Endothelial cell of umbilical vein (primary cell): ENCODE measurements at regions not wholly inside any gene's neighbourhood (a gene's known extent, or its start where the extent isn't known, plus 50 kb on each side); places are given as distances from the start of the nearest gene placed in this dataset.

Source experiments
- BruUV-seq: library from RNA; stranded (reverse); fragments of 400-500 nt; replicated peaks from 2 replicates; lab custom pipeline; 2021; lab: Mats Ljungman, UMichigan
- CTCF ChIA-PET: fragments of 300-600, 350-600 bp; sonication (Branson Sonifier 250); formaldehyde crosslinking; loops from one replicate; lab custom pipeline; 2021; ENCODE audit warnings: antibody characterized with exemption, inconsistent platforms; lab: Charles Lee
- POLR2A ChIA-PET: fragments of 300-600, 350-600 bp; sonication (Branson Sonifier 250); formaldehyde crosslinking; loops from one replicate; lab custom pipeline; 2021; ENCODE audit warnings: antibody characterized with exemption, inconsistent platforms; lab: Charles Lee
- DNase-seq: peaks from one replicate; pipeline ENCODE4 v3.0.0-alpha.2; 2011; ENCODE audit warnings: low read depth, low spot score
- FAIRE-seq: peaks from 2 replicates; lab custom pipeline; 2011; peaks lifted over from hg19 to GRCh38; lab: Jason Lieb, UNC
- H2AFZ ChIP-seq: 2 replicates; pipeline ENCODE4 v1.6.0; 2012; ENCODE audit warnings: low read depth, low read length, control low read depth, inconsistent platforms
- H3K27ac ChIP-seq: 2 replicates; pipeline ENCODE4 v1.5.1; 2011; ENCODE audit warnings: low read depth, mild to moderate bottlenecking, control low read depth, low read length, moderate library complexity; ENCODE audit not compliant: insufficient read depth
- H3K27me3 ChIP-seq, 2 experiments: 2 replicates each; pipeline versions ENCODE4 v1.6.0 to v1.6.1; 2011; ENCODE audit warnings: low read length in 2 of 2, mixed read lengths in 1 of 2; ENCODE audit not compliant: control insufficient read depth in 2 of 2, insufficient read depth in 2 of 2
- H3K36me3 ChIP-seq, 2 experiments: 2 replicates in 1 of 2; 3 replicates in 1 of 2; pipeline ENCODE4 v1.5.1; 2011; ENCODE audit warnings: low read length in 2 of 2, mild to moderate bottlenecking in 1 of 2, moderate library complexity in 1 of 2; ENCODE audit not compliant: control insufficient read depth in 2 of 2, insufficient read depth in 2 of 2; ENCODE audit errors: extremely low read depth in 1 of 2
- H3K4me1 ChIP-seq: 3 replicates; pipeline ENCODE4 v1.5.1; 2011; ENCODE audit warnings: mild to moderate bottlenecking, low read length; ENCODE audit not compliant: control insufficient read depth, insufficient read depth; ENCODE audit errors: extremely low read depth
- H3K4me2 ChIP-seq: 2 replicates; pipeline ENCODE4 v1.6.1; 2011; ENCODE audit warnings: low read length, control low read depth, mixed read lengths; ENCODE audit not compliant: insufficient read depth
- H3K4me3 ChIP-seq, 3 experiments: fragments of 200-600 bp in 1 of 3; sonication (generic), shearing (Covaris generic) in 1 of 3; replicated peaks in 1 of 3; 2 replicates each; pipeline ENCODE4 v1.5.1; 2011 to 2016; ENCODE audit warnings: control low read depth in 3 of 3, low read length in 3 of 3, mild to moderate bottlenecking in 2 of 3, inconsistent platforms in 1 of 3, low read depth in 1 of 3, moderate library complexity in 1 of 3; ENCODE audit not compliant: insufficient read depth in 1 of 3
- H3K79me2 ChIP-seq: 2 replicates; pipeline ENCODE4 v1.6.0; 2012; ENCODE audit warnings: low read length, inconsistent platforms; ENCODE audit not compliant: control insufficient read depth, insufficient read depth
- H3K9ac ChIP-seq: replicated peaks from 2 replicates; pipeline ENCODE3; 2011; ENCODE audit warnings: low read length, control low read depth; ENCODE audit not compliant: insufficient read depth; ENCODE audit errors: extremely low read depth
- H3K9me1 ChIP-seq: replicated peaks from 3 replicates; pipeline ENCODE4 v1.6.0; 2011; ENCODE audit warnings: mild to moderate bottlenecking, low read length; ENCODE audit not compliant: control insufficient read depth, insufficient read depth; ENCODE audit errors: extremely low read depth
- H3K9me3 ChIP-seq: replicated peaks from 2 replicates; pipeline ENCODE4 v1.5.1; 2012; ENCODE audit warnings: low read length, inconsistent platforms; ENCODE audit not compliant: control insufficient read depth, insufficient read depth
- H4K20me1 ChIP-seq: replicated peaks from 2 replicates; pipeline ENCODE3; 2011; ENCODE audit warnings: mild to moderate bottlenecking, low read length; ENCODE audit not compliant: control insufficient read depth, insufficient read depth; ENCODE audit errors: extremely low read depth
- CTCF ChIP-seq, 2 donors: IDR thresholded peaks; 1 replicate in 1 of 2; 2 replicates in 1 of 2; pipeline ENCODE4 v1.5.1; 2011; ENCODE audit warnings: low read length in 2 of 2, mild to moderate bottlenecking in 2 of 2, moderate library complexity in 2 of 2, control low read depth in 1 of 2, inconsistent platforms in 1 of 2, low read depth in 1 of 2; ENCODE audit not compliant: insufficient read depth in 1 of 2; ENCODE audit errors: extremely low read depth in 1 of 2
- EZH2 ChIP-seq: IDR thresholded peaks from 2 replicates; pipeline ENCODE4 v1.6.1; 2012; ENCODE audit warnings: borderline replicate concordance, low read depth, mild to moderate bottlenecking, moderate library complexity, low read length, inconsistent platforms; ENCODE audit not compliant: severe bottlenecking
- FOS ChIP-seq: IDR thresholded peaks from 2 replicates; pipeline ENCODE4 v1.6.1; 2011; ENCODE audit warnings: mild to moderate bottlenecking, low read length, moderate library complexity, borderline replicate concordance; ENCODE audit not compliant: insufficient read depth
- GATA2 ChIP-seq: IDR thresholded peaks from 2 replicates; pipeline ENCODE4 v1.7.0; 2011; ENCODE audit warnings: low read depth, mild to moderate bottlenecking, moderate library complexity, mixed read lengths, low read length; ENCODE audit not compliant: insufficient read length, insufficient read depth
- JUN ChIP-seq: IDR thresholded peaks from 2 replicates; pipeline ENCODE4 v1.6.1; 2011; ENCODE audit warnings: borderline replicate concordance, low read depth; ENCODE audit not compliant: insufficient read length, insufficient read depth
- MAX ChIP-seq: IDR thresholded peaks from 2 replicates; pipeline ENCODE4 v1.6.1; 2011; ENCODE audit not compliant: insufficient read depth, insufficient read length
- MYC ChIP-seq: IDR thresholded peaks from one replicate; pipeline ENCODE4 v1.6.1; 2011; ENCODE audit warnings: mild to moderate bottlenecking, low read depth, low read length
- POLR2A ChIP-seq: IDR thresholded peaks from 2 replicates; pipeline ENCODE4 v1.6.1; 2012; ENCODE audit warnings: low read depth, mild to moderate bottlenecking, control low read depth, low read length
- POLR2AphosphoS5 ChIP-seq: IDR thresholded peaks from 2 replicates; pipeline ENCODE4 v1.6.1; 2012; ENCODE audit warnings: low read depth, mild to moderate bottlenecking, control low read depth, low read length, moderate library complexity; ENCODE audit not compliant: insufficient read depth
- dilution Hi-C: fragments of 300-500 bp; cut with MboI; formaldehyde crosslinking; loops from one replicate; pipeline ENCODE4 v1.15.0; 2019; ENCODE audit warnings: low sequenced_read_pairs; ENCODE audit not compliant: extremely low pct_ligation_motif_present
- intact Hi-C: fragments of 100-400 bp; cut with micrococcal nuclease; formaldehyde crosslinking; loops from one replicate; pipeline ENCODE4 v1.10.0; 2022

- Histone ChIP-seq H3K9me1 (no peaks in the 10 kb centered on the region), H3K27me3 (no peaks in the 10 kb centered on the region), H3K36me3 (no peaks in the 10 kb centered on the region), H3K79me2 (no peaks in the 10 kb centered on the region), H2AFZ (peak overlapping the region; percentile 32), H3K9ac (no peak overlapping the region), H3K4me1 (peaks cover 10% of the 10 kb centered on the region), H3K4me3 (no peak overlapping the region), H3K4me2 (peak overlapping the region; percentile 43), H3K27ac (no peak overlapping the region), H4K20me1 (no peaks in the 10 kb centered on the region), H3K9me3 (no peaks in the 10 kb centered on the region)
- FAIRE-seq: peak; percentile 81
- dilution Hi-C loops: no loop called here
- DNase-seq: peak; percentile 56
- TF ChIP-seq POLR2AphosphoS5 (no peak), EZH2 (no peak), CTCF (IDR thresholded peaks at IDR 0.05; ENCODE audit: extremely low read depth in 1 of 2, insufficient read depth in 1 of 2, low read depth in 1 of 2, low read length in 2 of 2) (no peak), MYC (no peak), GATA2 (no peak), FOS (no peak), JUN (no peak), POLR2A (no peak), MAX (no peak)
- POLR2A ChIA-PET: no interaction called here
- BruUV-seq: no TSS peak
- intact Hi-C loops: no loop called here
- CTCF ChIA-PET: interaction anchor here (1.0 to 1.6 kb wide), 4 partner anchors 8 to 178 kb away, joined by 3 to 5 read pairs (median 4); no protein-coding TSS in a partner anchor
These were observed 64.3 kb downstream of the HOXA1 start for GRCh38 chr7:27031289-27032172.
